ENCODE measurements at regions not wholly inside any gene's neighbourhood (a gene's known extent, or its start where the extent isn't known, plus 50 kb on each side); places are given as distances from the start of the nearest gene placed in this dataset.

GRCh38 chr6:19472850-19473249 lies 364.3 kb upstream of the ID4 start:
- Mint-ChIP-seq H3K27me3 (no peaks in the 10 kb centered on the region), H3K4me1 (no peaks in the 10 kb centered on the region), H3K27ac (no peak overlapping the region), H3K36me3 (ENCODE audit: low read depth) (no peaks in the 10 kb centered on the region), H3K4me3 (no peak overlapping the region)
- ATAC-seq (no peak), DNase-seq (no peak)
- no peaks in the 10 kb centered on the region for H3K9me3 ChIP-seq (ENCODE audit: control insufficient read depth, low read length, poor library complexity, severe bottlenecking)

DNA sequence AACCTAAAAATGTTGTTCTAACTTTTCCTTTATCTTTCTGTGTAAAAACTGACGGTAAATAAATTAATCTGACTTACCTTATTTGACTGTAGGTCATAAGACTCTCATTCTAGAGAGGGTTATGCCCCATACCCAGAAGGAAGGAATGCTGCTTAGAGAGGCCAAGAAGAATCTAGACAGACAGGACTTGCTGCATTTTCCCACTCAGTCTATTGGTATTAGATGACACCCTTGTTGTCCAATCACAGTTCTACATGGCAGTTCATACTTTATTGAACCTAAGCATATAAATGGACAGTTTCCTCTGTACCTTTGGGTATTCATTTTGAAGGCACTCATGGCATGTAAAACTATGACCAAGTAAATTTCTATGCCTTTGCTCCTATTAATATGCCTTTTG lies 359.6 kb upstream of the ID4 start:
- H3K4me1 Mint-ChIP-seq: no peaks in the 10 kb centered on the region
- ATAC-seq: no peak
- H3K27ac Mint-ChIP-seq: no peak overlapping the region
- H3K36me3 Mint-ChIP-seq (ENCODE audit: low read depth): no peaks in the 10 kb centered on the region
- no peaks in the 10 kb centered on the region for H3K27me3 Mint-ChIP-seq
- no peaks in the 10 kb centered on the region for H3K9me3 ChIP-seq (ENCODE audit: control insufficient read depth, low read length, poor library complexity, severe bottlenecking)
- H3K4me3 Mint-ChIP-seq: no peak overlapping the region
- no peak for DNase-seq

- Mint-ChIP-seq H3K27ac (no peak overlapping the region), H3K36me3 (ENCODE audit: low read depth) (no peaks in the 10 kb centered on the region), H3K4me3 (no peak overlapping the region), H3K27me3 (no peaks in the 10 kb centered on the region), H3K4me1 (no peaks in the 10 kb centered on the region)
- no peaks in the 10 kb centered on the region for H3K9me3 ChIP-seq (ENCODE audit: control insufficient read depth, low read length, poor library complexity, severe bottlenecking)
- DNase-seq (no peak), ATAC-seq (no peak)
These were observed 358.9 kb upstream of the ID4 start for GRCh38 chr6:19478273-19478672.

DNA sequence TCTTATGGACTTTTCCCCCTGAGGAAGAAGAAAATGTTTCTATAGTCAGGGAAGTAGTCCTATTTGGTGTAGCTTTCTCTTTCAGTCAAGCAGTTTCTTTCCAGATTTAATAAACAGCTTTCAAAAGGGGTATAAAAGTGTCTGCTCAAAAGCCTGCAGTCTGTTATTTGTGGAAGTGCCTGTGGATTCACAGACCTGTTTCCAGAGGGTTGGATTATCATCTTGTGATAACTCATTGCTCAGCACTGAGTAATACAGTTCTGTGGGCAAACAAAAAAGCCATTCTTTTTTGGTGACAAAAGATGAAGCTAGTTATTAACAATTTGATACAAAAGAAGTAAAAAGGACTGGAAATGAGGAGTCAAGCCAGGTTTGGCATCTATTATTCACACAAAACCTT lies 358.2 kb upstream of the ID4 start:
- Mint-ChIP-seq H3K27me3 (no peaks in the 10 kb centered on the region), H3K4me3 (no peak overlapping the region), H3K4me1 (no peaks in the 10 kb centered on the region), H3K36me3 (ENCODE audit: low read depth) (no peaks in the 10 kb centered on the region), H3K27ac (no peak overlapping the region)
- ATAC-seq: no peak
- H3K9me3 ChIP-seq (ENCODE audit: control insufficient read depth, low read length, poor library complexity, severe bottlenecking): no peaks in the 10 kb centered on the region
- DNase-seq: no peak

DNA sequence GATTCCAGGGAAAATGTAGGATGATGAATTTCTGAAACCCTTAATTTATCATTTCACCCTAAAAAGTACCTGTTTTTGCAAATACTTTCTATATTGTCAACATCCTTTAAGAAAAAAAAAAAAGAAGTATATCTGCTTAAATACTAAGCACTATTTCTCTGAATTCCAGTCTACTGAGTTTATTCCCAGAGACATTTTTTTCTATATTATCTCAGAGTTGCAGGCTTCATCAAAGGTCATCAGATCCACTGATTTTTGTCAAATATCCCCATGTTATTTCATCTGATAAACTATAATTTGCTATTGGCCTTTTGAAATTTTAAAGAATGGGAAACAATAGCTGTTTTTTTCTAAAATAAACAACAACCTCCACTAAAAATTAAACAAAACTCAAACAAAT lies 357.6 kb upstream of the ID4 start:
- Mint-ChIP-seq H3K4me3 (no peak overlapping the region), H3K4me1 (no peaks in the 10 kb centered on the region), H3K36me3 (ENCODE audit: low read depth) (no peaks in the 10 kb centered on the region), H3K27ac (no peak overlapping the region), H3K27me3 (no peaks in the 10 kb centered on the region)
- no peaks in the 10 kb centered on the region for H3K9me3 ChIP-seq (ENCODE audit: control insufficient read depth, low read length, poor library complexity, severe bottlenecking)
- DNase-seq (no peak), ATAC-seq (no peak)

GRCh38 chr6:19492636-19493405 lies 344.3 kb upstream of the ID4 start:
- Mint-ChIP-seq H3K4me1 (no peaks in the 10 kb centered on the region), H3K27me3 (no peaks in the 10 kb centered on the region), H3K36me3 (ENCODE audit: low read depth) (no peaks in the 10 kb centered on the region), H3K4me3 (no peak overlapping the region), H3K27ac (no peak overlapping the region)
- DNase-seq: no peak
- H3K9me3 ChIP-seq (ENCODE audit: control insufficient read depth, low read length, poor library complexity, severe bottlenecking): no peaks in the 10 kb centered on the region
- no peak for ATAC-seq

- H3K9me3 ChIP-seq (ENCODE audit: control insufficient read depth, low read length, poor library complexity, severe bottlenecking): no peaks in the 10 kb centered on the region
- Mint-ChIP-seq H3K36me3 (ENCODE audit: low read depth) (no peaks in the 10 kb centered on the region), H3K4me3 (no peak overlapping the region), H3K4me1 (no peaks in the 10 kb centered on the region), H3K27me3 (no peaks in the 10 kb centered on the region), H3K27ac (no peak overlapping the region)
- ATAC-seq (no peak), DNase-seq (no peak)
These were observed 335.4 kb upstream of the ID4 start for GRCh38 chr6:19501737-19502245.

DNA sequence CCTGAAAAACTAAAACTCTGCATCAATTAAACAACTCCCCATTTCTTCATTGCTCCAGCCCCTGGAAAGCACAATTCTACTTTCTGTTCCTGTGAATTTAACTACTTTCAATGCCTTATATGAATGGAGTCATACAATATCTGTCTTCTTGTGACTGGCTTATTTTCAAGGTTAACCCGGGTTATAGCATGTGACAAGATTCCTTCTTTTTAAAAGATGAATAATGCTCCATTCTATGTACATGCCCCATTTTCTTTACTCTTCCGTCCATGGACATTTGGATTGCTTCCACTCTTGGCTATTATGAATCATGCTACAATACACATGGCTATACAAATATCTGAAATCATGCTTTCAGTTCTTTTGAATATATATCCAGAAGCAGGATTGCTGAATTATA lies 334.9 kb upstream of the ID4 start:
- H3K27ac Mint-ChIP-seq: no peak overlapping the region
- H3K36me3 Mint-ChIP-seq (ENCODE audit: low read depth): no peaks in the 10 kb centered on the region
- no peak overlapping the region for H3K4me3 Mint-ChIP-seq
- H3K4me1 Mint-ChIP-seq: no peaks in the 10 kb centered on the region
- H3K9me3 ChIP-seq (ENCODE audit: control insufficient read depth, low read length, poor library complexity, severe bottlenecking): no peaks in the 10 kb centered on the region
- H3K27me3 Mint-ChIP-seq: no peaks in the 10 kb centered on the region
- ATAC-seq (no peak), DNase-seq (no peak)

DNA sequence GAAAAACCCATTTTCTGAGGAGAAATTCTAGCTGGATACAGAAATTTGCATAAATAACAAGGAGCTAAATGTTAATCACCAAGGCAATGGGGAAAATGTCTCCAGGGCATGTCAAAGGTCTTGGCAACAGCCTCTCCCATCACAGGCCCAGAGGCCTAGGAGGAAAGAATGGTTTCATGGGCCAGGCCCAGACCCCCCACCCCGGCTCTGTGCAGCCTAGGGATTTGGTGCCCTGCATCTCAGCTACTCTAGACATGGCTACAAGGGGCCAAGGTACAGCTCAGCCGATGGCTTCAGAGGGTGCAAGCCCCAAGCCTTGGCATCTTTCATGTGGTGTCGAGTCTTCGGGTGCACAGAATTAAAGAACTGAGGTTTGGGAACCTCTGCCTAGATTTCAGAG lies 321.2 kb upstream of the ID4 start:
- no peak for ATAC-seq
- Mint-ChIP-seq H3K27me3 (no peaks in the 10 kb centered on the region), H3K4me1 (no peaks in the 10 kb centered on the region), H3K27ac (no peak overlapping the region), H3K4me3 (no peak overlapping the region), H3K36me3 (ENCODE audit: low read depth) (no peaks in the 10 kb centered on the region)
- DNase-seq: no peak
- no peaks in the 10 kb centered on the region for H3K9me3 ChIP-seq (ENCODE audit: control insufficient read depth, low read length, poor library complexity, severe bottlenecking)

DNA sequence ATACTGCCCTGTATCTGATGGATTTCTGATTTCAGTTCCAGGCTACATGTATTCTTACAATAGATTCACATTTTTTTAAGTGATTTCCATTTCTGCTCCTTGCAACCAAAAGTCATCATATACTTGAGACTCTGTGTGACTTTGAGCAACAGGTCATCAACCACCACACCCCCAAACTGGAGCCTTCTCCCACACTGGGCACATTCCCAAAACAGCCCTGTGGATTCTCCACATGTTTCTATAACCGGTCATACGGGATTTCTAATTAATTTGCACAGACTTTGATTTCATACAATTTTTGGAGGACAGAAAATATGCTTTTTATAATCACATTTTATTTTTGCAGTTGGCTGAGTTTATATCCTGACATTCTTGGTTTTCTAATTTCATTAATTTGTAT lies 317.2 kb upstream of the ID4 start:
- H3K4me1 Mint-ChIP-seq: no peaks in the 10 kb centered on the region
- H3K27ac Mint-ChIP-seq: no peak overlapping the region
- DNase-seq (no peak), ATAC-seq (no peak)
- H3K27me3 Mint-ChIP-seq: no peaks in the 10 kb centered on the region
- no peaks in the 10 kb centered on the region for H3K9me3 ChIP-seq (ENCODE audit: control insufficient read depth, low read length, poor library complexity, severe bottlenecking)
- H3K36me3 Mint-ChIP-seq (ENCODE audit: low read depth): no peaks in the 10 kb centered on the region
- no peak overlapping the region for H3K4me3 Mint-ChIP-seq

DNA sequence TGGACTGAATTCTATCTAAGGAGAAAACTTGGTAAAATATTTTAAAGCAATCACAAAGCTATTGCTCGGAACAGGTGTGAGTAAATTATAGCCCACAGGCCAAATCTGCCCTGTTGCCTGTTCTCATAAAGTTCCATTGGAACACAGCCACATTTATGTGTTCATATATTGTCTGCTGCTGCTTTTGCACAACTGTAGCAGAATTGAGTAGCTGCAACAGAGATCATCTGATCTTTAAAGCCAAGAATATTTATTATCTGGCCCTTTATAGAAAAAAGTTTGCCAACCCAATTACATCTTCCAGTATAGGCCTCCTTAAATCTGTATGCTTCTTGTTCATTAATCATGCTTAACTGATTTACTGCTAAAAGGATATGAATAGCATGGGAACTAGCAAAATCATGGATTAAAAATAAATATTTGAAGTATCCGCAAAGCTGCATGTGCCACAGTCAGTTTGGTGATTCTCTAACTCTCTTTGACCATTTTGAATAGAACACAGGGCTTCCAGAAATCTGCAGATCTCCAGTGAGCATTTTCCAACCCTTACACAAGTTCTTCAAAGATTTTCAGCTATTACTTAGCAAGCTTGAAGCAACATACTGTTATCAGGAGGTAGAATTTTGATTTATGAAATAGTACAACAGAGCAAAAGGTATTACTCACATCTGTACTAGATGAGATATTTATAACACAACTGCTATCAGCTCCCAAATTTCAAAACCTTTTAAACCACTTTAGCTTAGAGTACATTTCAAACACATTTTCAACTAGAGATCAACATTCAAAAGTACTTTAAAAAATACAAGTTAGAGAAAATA lies 312.6 kb upstream of the ID4 start:
- H3K9me3 ChIP-seq (ENCODE audit: control insufficient read depth, low read length, poor library complexity, severe bottlenecking): no peaks in the 10 kb centered on the region
- H3K4me3 Mint-ChIP-seq: no peak overlapping the region
- H3K27me3 Mint-ChIP-seq: no peaks in the 10 kb centered on the region
- no peaks in the 10 kb centered on the region for H3K36me3 Mint-ChIP-seq (ENCODE audit: low read depth)
- H3K27ac Mint-ChIP-seq: no peak overlapping the region
- ATAC-seq: no peak
- no peak for DNase-seq
- H3K4me1 Mint-ChIP-seq: no peaks in the 10 kb centered on the region

GRCh38 chr6:19525673-19526072 lies 311.5 kb upstream of the ID4 start:
- H3K36me3 Mint-ChIP-seq (ENCODE audit: low read depth): no peaks in the 10 kb centered on the region
- DNase-seq: no peak
- no peak for ATAC-seq
- H3K27ac Mint-ChIP-seq: no peak overlapping the region
- no peaks in the 10 kb centered on the region for H3K4me1 Mint-ChIP-seq
- no peaks in the 10 kb centered on the region for H3K27me3 Mint-ChIP-seq
- no peaks in the 10 kb centered on the region for H3K9me3 ChIP-seq (ENCODE audit: control insufficient read depth, low read length, poor library complexity, severe bottlenecking)
- no peak overlapping the region for H3K4me3 Mint-ChIP-seq

- H3K36me3 Mint-ChIP-seq (ENCODE audit: low read depth): no peaks in the 10 kb centered on the region
- no peak overlapping the region for H3K4me3 Mint-ChIP-seq
- no peak for DNase-seq
- no peaks in the 10 kb centered on the region for H3K9me3 ChIP-seq (ENCODE audit: control insufficient read depth, low read length, poor library complexity, severe bottlenecking)
- H3K4me1 Mint-ChIP-seq: no peaks in the 10 kb centered on the region
- no peaks in the 10 kb centered on the region for H3K27me3 Mint-ChIP-seq
- no peak overlapping the region for H3K27ac Mint-ChIP-seq
- no peak for ATAC-seq
These were observed 307.0 kb upstream of the ID4 start for GRCh38 chr6:19530188-19530587.

DNA sequence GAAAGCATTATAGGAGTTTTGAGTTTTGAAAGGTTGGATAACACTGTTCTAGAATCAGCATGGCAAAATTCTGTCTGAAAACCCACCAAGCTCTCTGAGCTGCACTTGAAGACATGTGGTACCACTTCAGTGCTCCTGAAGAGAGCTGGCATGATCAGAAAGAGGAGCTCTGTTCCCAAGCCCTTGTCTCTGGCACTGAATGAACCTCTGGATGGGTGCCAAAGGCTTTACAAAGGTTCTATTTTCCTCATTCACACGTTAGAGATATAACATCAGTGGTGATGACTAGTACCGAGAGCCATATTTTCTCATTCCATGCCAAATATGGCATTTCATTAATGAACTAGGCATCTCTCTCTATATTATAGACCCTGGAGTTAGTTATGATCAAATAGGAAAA lies 301.8 kb upstream of the ID4 start:
- no peak overlapping the region for H3K4me3 Mint-ChIP-seq
- ATAC-seq: no peak
- H3K9me3 ChIP-seq (ENCODE audit: control insufficient read depth, low read length, poor library complexity, severe bottlenecking): no peaks in the 10 kb centered on the region

More for the DNA sequence above, 301.8 kb upstream of the ID4 start:
- H3K36me3 Mint-ChIP-seq (ENCODE audit: low read depth): no peaks in the 10 kb centered on the region
- H3K27ac Mint-ChIP-seq: no peak overlapping the region
- no peak for DNase-seq
- H3K27me3 Mint-ChIP-seq: no peaks in the 10 kb centered on the region
- H3K4me1 Mint-ChIP-seq: no peaks in the 10 kb centered on the region
